K562 (cell line): ENCODE measurements at regions not wholly inside any gene's neighbourhood (a gene's known extent, or its start where the extent isn't known, plus 50 kb on each side); places are given as distances from the start of the nearest gene placed in this dataset.
A peak's percentile ranks its signal among the peaks of the same experiment; 100 is the strongest.

ENCODE experiments used
- ATAC-seq: fragments of 200-7000 bp; cut with Tn5 transposase; 3 replicates; pipeline ENCODE4 v1.9.1; 2020; ENCODE audit warnings: moderate library complexity
- BruUV-seq: library from RNA; stranded (reverse); fragments of 400-500 nt; replicated peaks from 2 replicates; lab custom pipeline; 2021; lab: Mats Ljungman, UMichigan
- CTCF ChIA-PET: fragments of 300-600 bp; formaldehyde crosslinking; extraction: SDS; loops from one replicate; lab custom pipeline; 2021; ENCODE audit warnings: low intra/inter-chr PET ratio; lab: Yijun Ruan, JAX
- POLR2A ChIA-PET: fragments of 300-600, 350-650 bp; sonication (Branson Sonifier 250); formaldehyde crosslinking; extraction: SDS; loops from one replicate; lab custom pipeline; 2021; ENCODE audit warnings: antibody characterized with exemption, inconsistent platforms; lab: Yijun Ruan, JAX
- DNase-seq, 4 experiments: peaks; one replicate each; pipeline versions ENCODE4 v3.0.0 to v3.0.0-alpha.2; 2011 to 2018; ENCODE audit warnings: low spot score in 3 of 4, mixed read lengths in 3 of 4; ENCODE audit errors: extremely low read depth in 1 of 4
- FAIRE-seq: peaks from 2 replicates; lab custom pipeline; 2011; peaks lifted over from hg19 to GRCh38; lab: Jason Lieb, UNC
- H2AFZ ChIP-seq: 2 replicates; pipeline ENCODE4 v1.6.0; 2011; ENCODE audit warnings: low read depth, low read length, control low read depth, inconsistent platforms
- H3K27ac ChIP-seq: fragments of 200-600 bp; 3 replicates; pipeline ENCODE4 v1.8.0; 2011; ENCODE audit warnings: low read depth, mild to moderate bottlenecking, control low read depth, inconsistent platforms, low read length, moderate library complexity, mixed read lengths; ENCODE audit errors: extremely low read depth
- H3K27me3 ChIP-seq, 2 experiments: fragments of 300-600 bp in 1 of 2; 2 replicates in 1 of 2; 3 replicates in 1 of 2; pipeline versions ENCODE4 v1.6.0 to v1.8.0; 2011; ENCODE audit warnings: inconsistent platforms in 2 of 2, low read length in 2 of 2, mild to moderate bottlenecking in 1 of 2, mixed read lengths in 1 of 2, moderate library complexity in 1 of 2; ENCODE audit not compliant: control insufficient read depth in 2 of 2, insufficient read depth in 2 of 2
- H3K36me3 ChIP-seq: fragments of 300-600 bp; 3 replicates; pipeline ENCODE4 v1.8.0; 2011; ENCODE audit warnings: mild to moderate bottlenecking, low read length, inconsistent platforms; ENCODE audit not compliant: control insufficient read depth, insufficient read depth
- H3K4me1 ChIP-seq, 2 experiments: fragments of 200-600 bp in 1 of 2; replicated peaks in 1 of 2; 2 replicates in 1 of 2; 3 replicates in 1 of 2; pipeline versions ENCODE4 v1.5.1 to v1.8.0; 2011; ENCODE audit warnings: inconsistent platforms in 2 of 2, low read length in 2 of 2, mild to moderate bottlenecking in 1 of 2, mixed read lengths in 1 of 2, moderate library complexity in 1 of 2; ENCODE audit not compliant: control insufficient read depth in 2 of 2, insufficient read depth in 2 of 2
- H3K4me2 ChIP-seq: 2 replicates; pipeline ENCODE4 v1.6.1; 2011; ENCODE audit warnings: low read length, control low read depth, inconsistent platforms, mixed read lengths; ENCODE audit not compliant: insufficient read depth
- H3K4me3 ChIP-seq: fragments of 200-600 bp; sonication (generic), shearing (Covaris generic); 2 replicates; pipeline ENCODE4 v1.5.1; 2016; ENCODE audit warnings: control low read depth, inconsistent platforms
- H3K79me2 ChIP-seq: fragments of 200-600 bp; 3 replicates; pipeline ENCODE4 v1.8.0; 2011; ENCODE audit warnings: low read length, inconsistent platforms; ENCODE audit not compliant: control insufficient read depth, insufficient read depth
- H3K9ac ChIP-seq, 2 experiments: 2 replicates each; pipeline versions ENCODE4 v1.6.0 to v1.6.1; 2011; ENCODE audit warnings: low read depth in 2 of 2, low read length in 2 of 2, control low read depth in 1 of 2, inconsistent platforms in 1 of 2, mild to moderate bottlenecking in 1 of 2, mixed read lengths in 1 of 2; ENCODE audit not compliant: insufficient read depth in 1 of 2
- H3K9me1 ChIP-seq: one replicate; pipeline ENCODE4 v1.6.0; 2011; ENCODE audit warnings: inconsistent platforms, mild to moderate bottlenecking, low read length, moderate library complexity; ENCODE audit not compliant: control insufficient read depth, insufficient read depth
- H3K9me3 ChIP-seq: replicated peaks from 2 replicates; pipeline ENCODE4 v1.5.1; 2011; ENCODE audit warnings: low read depth, low read length, inconsistent platforms; ENCODE audit not compliant: control insufficient read depth, insufficient read depth
- H4K20me1 ChIP-seq: replicated peaks from 2 replicates; pipeline ENCODE4 v1.6.1; 2011; ENCODE audit warnings: low read length, inconsistent platforms, mixed read lengths; ENCODE audit not compliant: control insufficient read depth, insufficient read depth
- BCL6 ChIP-seq: fragments of 250-450 bp; sonication (Bioruptor Pico); IDR thresholded peaks from 2 replicates; pipeline ENCODE4 v1.4.0; 2020
- ELK1 ChIP-seq: sonication (generic); formaldehyde crosslinking; IDR thresholded peaks from 2 replicates; pipeline ENCODE4 v1.8.1; 2022; ENCODE audit warnings: missing genetic modification reagents
- MAFF ChIP-seq: IDR thresholded peaks from 2 replicates; pipeline ENCODE4 v1.6.1; 2012; ENCODE audit warnings: low read length, improper control_type of control experiment
- PHF21A ChIP-seq: fragments of 450-650 bp; IDR thresholded peaks from 2 replicates; pipeline ENCODE4 v1.6.1; 2017; ENCODE audit warnings: low read depth, borderline replicate concordance
- TAF1 ChIP-seq: IDR thresholded peaks from 2 replicates; pipeline ENCODE4 v1.6.1; 2011; ENCODE audit warnings: mild to moderate bottlenecking, low read length, moderate library complexity; ENCODE audit not compliant: insufficient read depth, control insufficient read depth, severe bottlenecking; ENCODE audit errors: extremely low read depth
- USF2 ChIP-seq: sonication (generic); formaldehyde crosslinking; IDR thresholded peaks from 2 replicates; pipeline ENCODE4 v1.5.0; 2020; ENCODE audit warnings: missing genetic modification reagents
- ZNF41 ChIP-seq: fragments of 250-450 bp; sonication (Bioruptor Pico); conservative IDR thresholded peaks from 2 replicates; pipeline ENCODE4 v1.4.0; 2020; ENCODE audit warnings: mild to moderate bottlenecking
- WGBS: fragments of 100-300 bp; shearing (Covaris generic); methylation state at CpG from one replicate; pipeline ENCODE4 v1.1.6; 2016; ENCODE audit warnings: low coverage, mixed read lengths; ENCODE audit not compliant: insufficient coverage; ENCODE audit errors: missing lambda C conversion rate; 5-methylcytosine and 5-hydroxymethylcytosine counted together
- in situ Hi-C: fragments of 300-500 bp; cut with MboI; formaldehyde crosslinking; loops from 4 replicates; pipeline ENCODE4 v1.15.0; 2018; ENCODE audit warnings: inconsistent platforms, mixed read lengths
- intact Hi-C: fragments of 100-400 bp; cut with micrococcal nuclease; formaldehyde crosslinking; loops from 2 replicates; pipeline ENCODE4 v1.14.2; 2022

GRCh38 chr2:11029136-11029535 lies 117.4 kb downstream of the KCNF1 start:
- Histone ChIP-seq H2AFZ (no peak overlapping the region), H3K4me2 (no peak overlapping the region), H3K79me2 (no peaks in the 10 kb centered on the region), H4K20me1 (no peaks in the 10 kb centered on the region), H3K36me3 (no peaks in the 10 kb centered on the region), H3K9ac (no peak overlapping the region), H3K4me1 (peaks cover 0 to 2% of the 10 kb centered on the region in 2 experiments; a peak in 2 of 5 replicates), H3K27ac (no peak overlapping the region), H3K9me1 (no peaks in the 10 kb centered on the region), H3K4me3 (no peak overlapping the region), H3K9me3 (no peaks in the 10 kb centered on the region), H3K27me3 (peaks cover 10 to 39% of the 10 kb centered on the region in 2 experiments; a peak in 3 of 5 replicates)
- no peak for DNase-seq
- no peak for FAIRE-seq
- ChIA-PET POLR2A (no interaction called here), CTCF (no interaction called here)
- no TSS peak for BruUV-seq
- TF ChIP-seq MAFF: no peak
- TF ChIP-seq ELK1: no peak
- peak; percentile 38; the same call in 1 of the 2 replicates for TF ChIP-seq USF2
- 1% methylated on average over 6 of the region's 6 CpGs for WGBS
- in situ Hi-C loops: no loop called here
- ATAC-seq: no peak
- intact Hi-C loops: no loop called here

GRCh38 chr2:11030036-11030435 lies 118.3 kb downstream of the KCNF1 start:
- no peak for DNase-seq
- Histone ChIP-seq H2AFZ (no peak overlapping the region), H3K4me3 (no peak overlapping the region), H3K9ac (no peak overlapping the region), H3K79me2 (no peaks in the 10 kb centered on the region), H3K27ac (no peak overlapping the region), H3K4me2 (no peak overlapping the region), H3K4me1 (no peaks in the 10 kb centered on the region), H4K20me1 (no peaks in the 10 kb centered on the region), H3K27me3 (peaks cover 6 to 35% of the 10 kb centered on the region in 2 experiments; a peak in 3 of 5 replicates), H3K9me1 (no peaks in the 10 kb centered on the region), H3K36me3 (no peaks in the 10 kb centered on the region), H3K9me3 (no peaks in the 10 kb centered on the region)
- WGBS: 0% methylated on average over 7 of the region's 7 CpGs
- TF ChIP-seq BCL6 (CRISPR knock-in tag): no peak
- no peak for TF ChIP-seq ZNF41 (CRISPR knock-in tag)
- TF ChIP-seq PHF21A: no peak
- no peak for TF ChIP-seq TAF1
- intact Hi-C loops (no loop called here), in situ Hi-C loops (no loop called here)
- no TSS peak for BruUV-seq
- no peak for ATAC-seq
- FAIRE-seq: no peak
- ChIA-PET CTCF (interaction anchor here (0.6 kb wide), 1 partner anchor 450 kb away, joined by 4 read pairs; no protein-coding TSS in a partner anchor), POLR2A (no interaction called here)
